ENCODE measurements at regions not wholly inside any gene's neighbourhood (a gene's known extent, or its start where the extent isn't known, plus 50 kb on each side); places are given as distances from the start of the nearest gene placed in this dataset.

- TF ChIP-seq, protein P1, sequence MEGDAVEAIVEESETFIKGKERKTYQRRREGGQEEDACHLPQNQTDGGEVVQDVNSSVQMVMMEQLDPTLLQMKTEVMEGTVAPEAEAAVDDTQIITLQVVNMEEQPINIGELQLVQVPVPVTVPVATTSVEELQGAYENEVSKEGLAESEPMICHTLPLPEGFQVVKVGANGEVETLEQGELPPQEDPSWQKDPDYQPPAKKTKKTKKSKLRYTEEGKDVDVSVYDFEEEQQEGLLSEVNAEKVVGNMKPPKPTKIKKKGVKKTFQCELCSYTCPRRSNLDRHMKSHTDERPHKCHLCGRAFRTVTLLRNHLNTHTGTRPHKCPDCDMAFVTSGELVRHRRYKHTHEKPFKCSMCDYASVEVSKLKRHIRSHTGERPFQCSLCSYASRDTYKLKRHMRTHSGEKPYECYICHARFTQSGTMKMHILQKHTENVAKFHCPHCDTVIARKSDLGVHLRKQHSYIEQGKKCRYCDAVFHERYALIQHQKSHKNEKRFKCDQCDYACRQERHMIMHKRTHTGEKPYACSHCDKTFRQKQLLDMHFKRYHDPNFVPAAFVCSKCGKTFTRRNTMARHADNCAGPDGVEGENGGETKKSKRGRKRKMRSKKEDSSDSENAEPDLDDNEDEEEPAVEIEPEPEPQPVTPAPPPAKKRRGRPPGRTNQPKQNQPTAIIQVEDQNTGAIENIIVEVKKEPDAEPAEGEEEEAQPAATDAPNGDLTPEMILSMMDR (IDR thresholded peaks at IDR 0.05; ENCODE audit: borderline replicate concordance, extremely low read depth, low read length, poor library complexity, severe bottlenecking) = no peak
- TF ChIP-seq EZH2 (IDR thresholded peaks at IDR 0.05; ENCODE audit: borderline replicate concordance, low read depth, low read length, severe bottlenecking) = no peak
Measured at GRCh38 chr1:90296327-90296726, 301.4 kb downstream of the ZNF326 start.

Data from DND-41 (cell line).